OCI-LY7 (cell line): ENCODE measurements at regions not wholly inside any gene's neighbourhood (a gene's known extent, or its start where the extent isn't known, plus 50 kb on each side); places are given as distances from the start of the nearest gene placed in this dataset.

Experiments used
- BruUV-seq: library from RNA; stranded (reverse); fragments of 400-500 nt; replicated peaks from 2 replicates; lab custom pipeline; 2021; lab: Mats Ljungman, UMichigan
- CTCF ChIA-PET: fragments of 300-600 bp; sonication (Branson Sonifier 250); formaldehyde crosslinking; loops from one replicate; lab custom pipeline; 2022; ENCODE audit warnings: antibody characterized with exemption; ENCODE audit not compliant: unreplicated experiment; lab: Charles Lee
- POLR2A ChIA-PET: fragments of 300-600 bp; sonication (Branson Sonifier 250); formaldehyde crosslinking; loops from one replicate; lab custom pipeline; 2022; ENCODE audit warnings: antibody characterized with exemption; lab: Charles Lee
- DNase-seq: peaks from one replicate; pipeline ENCODE4 v3.0.0-alpha.2; 2015; ENCODE audit warnings: low spot score
- H2AFZ ChIP-seq: fragments of 200-600 bp; sonication (generic), shearing (Covaris generic); 2 replicates; pipeline ENCODE4 v1.6.1; 2014; ENCODE audit warnings: mild to moderate bottlenecking, antibody characterized with exemption, low read length, moderate library complexity
- H3K27ac ChIP-seq: fragments of 200-600 bp; sonication (generic); 2 replicates; pipeline ENCODE4 v1.5.1; 2014; ENCODE audit warnings: mixed run types, low read depth, mild to moderate bottlenecking, moderate library complexity, low read length, inconsistent platforms; ENCODE audit not compliant: poor library complexity, severe bottlenecking
- H3K36me3 ChIP-seq: fragments of 200-600 bp; sonication (generic); 2 replicates; pipeline ENCODE4 v1.6.1; 2014; ENCODE audit warnings: mild to moderate bottlenecking, antibody characterized with exemption, low read length, moderate library complexity, mixed read lengths; ENCODE audit not compliant: insufficient read depth
- H3K4me1 ChIP-seq: fragments of 200-600 bp; sonication (generic); 2 replicates; pipeline ENCODE4 v1.5.1; 2014; ENCODE audit warnings: mild to moderate bottlenecking, low read length; ENCODE audit not compliant: insufficient read depth, poor library complexity, severe bottlenecking
- H3K4me2 ChIP-seq: fragments of 200-600 bp; sonication (generic); 2 replicates; pipeline ENCODE4 v1.6.1; 2014; ENCODE audit warnings: mild to moderate bottlenecking, low read length
- H3K4me3 ChIP-seq: fragments of 200-600 bp; sonication (generic); 2 replicates; pipeline ENCODE4 v1.5.1; 2014; ENCODE audit warnings: mild to moderate bottlenecking, low read depth, low read length; ENCODE audit not compliant: poor library complexity, severe bottlenecking
- H3K79me2 ChIP-seq: fragments of 200-600 bp; sonication (generic); 2 replicates; pipeline ENCODE4 v1.6.1; 2016; ENCODE audit warnings: low read depth, mild to moderate bottlenecking, low read length, moderate library complexity, mixed read lengths; ENCODE audit not compliant: insufficient read depth
- H3K9me2 ChIP-seq: fragments of 200-600 bp; sonication (generic); 2 replicates; pipeline ENCODE4 v1.6.1; 2016; ENCODE audit warnings: mild to moderate bottlenecking, low read length, mixed read lengths; ENCODE audit not compliant: insufficient read depth
- H3K9me3 ChIP-seq: fragments of 200-600 bp; sonication (generic); 2 replicates; pipeline ENCODE4 v1.6.1; 2014; ENCODE audit warnings: mild to moderate bottlenecking, mixed run types, low read length, mixed read lengths
- H4K20me1 ChIP-seq: fragments of 200-600 bp; sonication (generic); 2 replicates; pipeline ENCODE4 v1.6.1; 2014; ENCODE audit warnings: mild to moderate bottlenecking, antibody characterized with exemption, low read length, moderate library complexity, mixed read lengths; ENCODE audit not compliant: insufficient read depth
- CTCF ChIP-seq: fragments of 200-600 bp; sonication (generic); conservative IDR thresholded peaks from 2 replicates; pipeline ENCODE4 v1.5.1; 2014; ENCODE audit warnings: mild to moderate bottlenecking, antibody characterized with exemption, low read length, moderate library complexity, mixed read lengths
- EZH2phosphoT487 ChIP-seq: fragments of 200-600 bp; sonication (generic); IDR thresholded peaks from 2 replicates; pipeline ENCODE4 v1.6.1; 2018; ENCODE audit warnings: low read depth, borderline replicate concordance, mild to moderate bottlenecking, mixed run types, antibody characterized with exemption, low read length, moderate library complexity, mixed read lengths
- intact Hi-C: fragments of 100-400 bp; cut with micrococcal nuclease; formaldehyde crosslinking; loops from one replicate; pipeline ENCODE4 v1.10.0; 2022; ENCODE audit not compliant: unreplicated experiment

DNA sequence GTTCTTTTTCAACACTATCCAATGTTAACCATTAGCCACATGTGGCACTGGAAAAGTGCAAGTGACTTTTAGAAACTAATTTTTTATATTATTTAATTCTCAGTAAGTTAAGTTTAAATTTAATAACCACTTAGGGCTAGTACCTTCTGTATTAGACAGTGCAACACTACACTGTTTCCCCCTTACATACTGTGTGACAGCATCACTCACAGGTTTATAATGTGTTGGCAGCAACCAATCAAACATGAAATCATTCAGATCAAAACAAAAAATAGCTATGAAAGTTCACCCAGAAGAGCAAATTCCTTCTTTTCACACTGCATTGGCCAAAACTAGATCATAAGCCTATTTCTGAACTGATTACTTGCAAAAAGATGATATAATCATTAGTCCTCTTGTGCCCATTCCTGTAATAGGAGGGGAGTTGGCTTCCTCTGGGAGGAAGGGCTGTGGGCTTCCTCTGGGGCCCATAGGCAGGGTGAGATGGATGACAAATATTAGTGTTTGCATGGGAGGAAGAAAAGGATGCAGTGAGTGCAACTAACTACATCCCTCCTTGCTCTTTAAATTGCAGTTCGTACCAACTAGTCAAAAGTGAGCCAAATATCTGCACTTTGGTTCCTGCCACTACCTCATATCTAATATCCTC, 708.1 kb upstream of the RGMB start:
- Histone ChIP-seq H3K4me3 (no peak overlapping the region), H3K9me3 (no peaks in the 10 kb centered on the region), H2AFZ (no peak overlapping the region), H3K4me2 (no peak overlapping the region), H3K9me2 (no peaks in the 10 kb centered on the region), H3K4me1 (no peaks in the 10 kb centered on the region), H3K79me2 (no peaks in the 10 kb centered on the region), H3K36me3 (no peaks in the 10 kb centered on the region), H3K27ac (no peak overlapping the region), H4K20me1 (no peaks in the 10 kb centered on the region)
- CTCF ChIA-PET = no interaction called here
- POLR2A ChIA-PET = interaction anchor here (0.5 to 0.7 kb wide), 2 partner anchors 146 to 568 kb away, joined by 3 read pairs; no protein-coding TSS in a partner anchor
- TF ChIP-seq EZH2phosphoT487 = no peak
- no peak for TF ChIP-seq CTCF
- intact Hi-C loops = no loop called here
- no peak for DNase-seq
- no TSS peak for BruUV-seq

DNA sequence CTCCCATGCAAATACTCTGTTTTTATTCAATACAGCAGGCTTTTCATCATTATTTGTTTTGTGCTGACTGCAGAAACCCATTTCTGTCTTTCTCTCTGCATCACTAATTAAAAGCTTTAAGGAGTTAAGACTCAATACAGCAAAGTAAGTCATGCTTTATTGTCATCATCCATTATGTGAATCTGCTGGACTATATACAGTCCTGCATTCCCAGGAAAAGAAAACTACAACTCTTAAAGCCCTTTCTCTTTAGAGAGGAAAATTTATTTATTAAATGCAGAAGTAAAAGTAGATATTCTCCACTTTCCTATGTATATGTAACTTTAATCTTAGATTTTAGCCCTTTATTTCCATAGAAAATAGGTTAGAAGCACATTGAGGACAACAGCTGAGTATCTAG, 706.6 kb upstream of the RGMB start:
- no TSS peak for BruUV-seq
- H3K4me2 ChIP-seq = no peak overlapping the region
- H3K36me3 ChIP-seq = no peaks in the 10 kb centered on the region
- no peaks in the 10 kb centered on the region for H4K20me1 ChIP-seq
- H3K4me1 ChIP-seq = no peaks in the 10 kb centered on the region
- H3K79me2 ChIP-seq = no peaks in the 10 kb centered on the region
- intact Hi-C loops = no loop called here
- H3K27ac ChIP-seq = no peak overlapping the region
- DNase-seq = no peak
- H2AFZ ChIP-seq = no peak overlapping the region
- POLR2A ChIA-PET = no interaction called here
- TF ChIP-seq EZH2phosphoT487 (no peak), CTCF (no peak)
- no peaks in the 10 kb centered on the region for H3K9me3 ChIP-seq
- no peaks in the 10 kb centered on the region for H3K9me2 ChIP-seq
- CTCF ChIA-PET = no interaction called here
- no peak overlapping the region for H3K4me3 ChIP-seq

- no peak for DNase-seq
- POLR2A ChIA-PET = no interaction called here
- Histone ChIP-seq H3K9me2 (no peaks in the 10 kb centered on the region), H3K79me2 (no peaks in the 10 kb centered on the region), H3K9me3 (no peaks in the 10 kb centered on the region), H3K36me3 (no peaks in the 10 kb centered on the region), H3K27ac (no peak overlapping the region), H3K4me3 (no peak overlapping the region), H2AFZ (no peak overlapping the region), H4K20me1 (no peaks in the 10 kb centered on the region), H3K4me1 (no peaks in the 10 kb centered on the region), H3K4me2 (no peak overlapping the region)
- no TSS peak for BruUV-seq
- TF ChIP-seq EZH2phosphoT487 = no peak
- TF ChIP-seq CTCF = no peak
- CTCF ChIA-PET = no interaction called here
- intact Hi-C loops = no loop called here
Observed at GRCh38 chr5:98069876-98070512, 703.5 kb upstream of the RGMB start.
